DMS114 treated with DMSO at 0.1 percent for 48 hours (cell line): ENCODE measurements at regions not wholly inside any gene's neighbourhood (a gene's known extent, or its start where the extent isn't known, plus 50 kb on each side); places are given as distances from the start of the nearest gene placed in this dataset.
"Not testable (repeated sequence)": the region's sequence is repeated elsewhere in the genome, so short reads cannot be mapped to it uniquely, and the experiment has no call there.

Source experiments
- DNase-seq: peaks from one replicate; lab custom pipeline; 2025; ENCODE audit not compliant: unreplicated experiment; lab: John Stamatoyannopoulos, UW

DNA sequence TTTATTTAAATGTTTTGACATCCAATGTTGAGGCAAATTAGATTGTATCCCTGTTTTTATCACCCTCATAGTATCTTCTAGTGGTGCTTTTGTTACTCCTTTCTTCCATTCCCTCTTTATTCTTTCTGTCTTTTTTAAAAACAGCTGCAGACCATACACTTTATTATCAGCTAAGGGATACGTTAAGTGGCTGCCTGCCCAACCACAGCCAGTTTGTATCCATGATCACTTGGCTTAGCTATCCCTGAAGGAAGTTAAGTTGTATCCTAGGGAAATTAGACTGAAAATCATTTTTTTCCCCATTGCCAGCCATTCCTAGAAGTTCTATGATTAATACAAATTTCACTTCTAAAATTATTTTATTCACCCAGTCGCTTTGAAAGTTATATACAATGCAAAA is 1032.7 kb downstream of the NR2F1-AS1 start:
- DNase-seq = no peak

DNA sequence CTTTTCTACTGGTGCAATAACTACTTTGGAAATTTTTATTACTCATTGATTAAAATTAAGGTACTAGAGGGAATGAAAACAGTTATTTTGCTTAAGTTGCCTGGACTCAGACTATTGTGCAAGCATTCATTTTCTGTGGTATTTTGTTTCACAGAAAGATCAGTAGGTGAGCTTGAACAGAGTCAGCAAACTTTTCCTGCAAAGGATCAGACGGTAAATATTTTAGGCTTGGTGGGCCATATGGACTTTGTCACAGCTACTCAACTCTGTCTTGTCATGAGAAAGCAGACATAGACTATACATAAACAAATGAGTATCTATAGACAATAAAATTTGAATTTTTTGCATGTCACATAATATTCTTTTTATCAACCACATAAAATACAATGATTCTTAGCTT is 1036.4 kb downstream of the NR2F1-AS1 start:
- no peak for DNase-seq

DNA sequence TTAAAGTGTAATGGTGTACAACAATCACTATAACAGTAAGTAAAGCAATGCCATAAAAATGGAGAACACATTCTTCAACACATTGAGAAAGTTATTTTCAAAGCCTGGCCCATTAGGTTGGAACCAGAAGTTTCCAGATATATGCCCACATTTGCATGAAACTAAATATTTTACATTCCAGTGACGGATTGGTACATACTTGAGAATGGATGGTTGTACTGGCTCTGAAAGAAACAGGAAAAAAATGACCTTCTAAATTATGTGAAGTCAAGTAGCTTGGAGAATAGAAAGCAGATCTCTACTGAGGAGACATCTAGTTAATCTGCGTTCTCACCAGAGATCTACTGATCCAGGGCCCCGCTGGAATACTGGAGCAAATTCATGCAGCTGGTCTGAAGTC is 1037.0 kb downstream of the NR2F1-AS1 start:
- no peak for DNase-seq

DNA sequence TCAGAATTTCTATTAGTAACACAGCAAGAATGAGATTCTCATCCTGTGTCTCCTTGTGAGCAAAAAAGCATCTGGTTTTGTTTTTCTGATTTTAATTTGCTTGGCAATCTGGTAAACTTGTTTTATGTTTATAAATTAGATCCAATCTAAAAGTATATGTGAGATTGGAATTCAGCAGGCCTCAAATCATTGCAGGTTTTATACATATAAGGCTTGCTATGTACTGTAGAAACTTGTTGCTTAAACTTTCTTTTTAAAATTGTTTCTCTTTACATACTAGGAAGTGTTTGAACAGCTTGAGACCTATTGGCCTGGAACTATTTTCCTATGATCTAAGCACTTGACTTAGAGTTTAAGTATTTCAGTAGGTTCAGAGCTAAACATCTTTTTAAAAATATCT is 1037.8 kb downstream of the NR2F1-AS1 start:
- DNase-seq = no peak

DNA sequence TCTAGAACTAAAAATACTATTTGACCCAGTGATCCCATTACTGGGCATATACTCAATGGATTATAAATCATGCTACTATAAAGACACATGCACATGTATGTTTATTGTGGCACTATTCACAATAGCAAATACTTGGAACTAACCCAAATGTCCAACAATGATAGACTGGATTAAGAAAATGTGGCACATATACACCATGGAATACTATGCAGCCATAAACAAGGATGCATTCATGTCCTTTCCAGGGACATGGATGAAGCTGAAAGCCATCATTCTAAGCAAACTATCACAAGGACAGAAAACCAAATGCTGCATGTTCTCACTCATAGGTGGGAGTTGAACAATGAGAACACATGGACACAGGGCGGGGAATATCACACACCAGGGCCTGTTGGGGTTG is 1039.0 kb downstream of the NR2F1-AS1 start:
- not testable (repeated sequence) for DNase-seq

DNA sequence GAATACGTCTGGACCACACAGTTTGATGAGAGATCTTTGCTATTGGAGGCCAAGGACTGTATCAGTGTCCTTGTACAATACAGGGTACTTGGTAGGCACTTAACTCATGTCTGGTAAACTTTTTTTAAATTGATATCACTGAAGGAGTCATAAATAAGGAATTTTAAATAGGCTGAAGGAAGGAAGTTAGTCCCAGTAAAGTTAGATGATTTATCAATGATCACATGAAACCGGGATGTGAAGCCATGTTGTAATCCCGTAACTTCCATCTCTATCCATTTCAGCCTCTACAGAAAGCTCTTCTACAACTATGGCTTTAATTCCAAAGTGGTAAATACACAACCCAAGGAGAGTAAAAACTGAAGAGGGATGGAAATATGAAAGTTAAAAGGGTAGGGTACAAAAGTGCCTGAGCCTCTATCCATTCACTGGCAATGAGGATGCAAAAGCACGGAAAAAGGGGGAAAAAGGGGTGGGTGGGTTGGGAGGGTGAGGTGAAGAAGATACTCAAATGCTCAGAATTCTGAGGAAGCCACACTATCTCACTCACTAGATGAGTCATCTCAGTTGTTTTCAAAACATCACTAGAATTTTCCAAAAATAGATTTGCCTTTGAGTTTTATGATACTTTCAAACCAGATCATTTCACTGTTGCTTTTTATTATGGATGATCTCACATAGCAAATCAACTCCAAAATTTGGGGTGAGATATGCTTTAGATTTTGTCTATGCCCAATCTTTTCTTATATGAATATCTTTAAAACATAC is 1053.5 kb downstream of the NR2F1-AS1 start:
- no peak for DNase-seq

DNA sequence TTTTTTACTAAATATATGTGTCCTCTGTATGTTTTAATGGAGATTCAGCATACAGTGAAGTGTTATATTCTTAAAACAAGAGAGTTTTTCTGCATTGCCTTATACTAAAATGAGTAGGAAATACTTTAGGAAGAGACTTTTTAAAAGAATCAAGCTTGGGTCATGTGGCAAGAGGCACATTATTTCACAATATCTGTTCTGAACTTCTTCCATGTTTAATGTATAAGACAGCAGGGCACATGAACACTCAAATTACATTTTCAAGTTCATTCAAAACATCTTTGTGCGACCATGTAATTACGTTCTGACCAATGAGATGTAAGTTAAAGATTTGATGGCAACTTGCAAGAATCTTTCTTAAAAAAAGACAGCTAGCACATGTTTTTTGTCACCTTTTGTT is 1055.9 kb downstream of the NR2F1-AS1 start:
- no peak for DNase-seq

DNA sequence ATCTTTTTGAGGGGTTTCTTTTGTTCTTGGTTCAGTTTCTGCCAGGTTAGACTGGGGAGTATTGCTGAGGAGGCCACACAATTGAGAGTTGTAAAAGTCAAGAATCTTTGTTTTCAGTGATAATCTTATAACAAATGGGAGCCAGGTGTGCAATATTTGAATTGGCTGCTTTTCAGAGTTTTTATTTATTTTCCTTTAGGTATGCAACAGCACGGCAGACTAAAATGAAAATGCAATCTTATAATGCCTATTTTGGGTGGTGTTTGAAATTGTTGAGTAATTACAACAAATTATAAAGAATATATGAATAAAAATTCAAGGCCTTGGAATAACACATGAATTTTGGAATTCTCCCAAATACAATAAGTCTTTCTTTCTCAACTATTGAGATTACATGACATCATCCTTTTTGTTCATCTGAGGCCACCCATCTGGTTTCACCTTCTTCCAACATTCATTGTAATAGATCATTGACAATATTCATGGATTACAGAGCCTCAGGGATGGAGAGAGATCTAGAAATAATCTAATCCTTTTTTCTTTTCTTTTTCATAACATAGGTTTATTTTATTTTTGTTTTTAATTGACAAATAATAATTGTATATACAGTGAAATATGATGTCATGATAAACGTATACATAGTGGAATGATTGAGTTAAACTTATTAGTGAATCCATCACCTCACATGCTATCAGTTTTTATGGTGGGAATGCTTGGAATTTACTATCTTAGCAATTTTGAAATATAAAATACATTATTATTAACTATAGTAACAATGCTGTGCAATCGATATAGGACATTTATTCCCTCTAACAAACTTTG is 1061.0 kb downstream of the NR2F1-AS1 start:
- no peak for DNase-seq

DNA sequence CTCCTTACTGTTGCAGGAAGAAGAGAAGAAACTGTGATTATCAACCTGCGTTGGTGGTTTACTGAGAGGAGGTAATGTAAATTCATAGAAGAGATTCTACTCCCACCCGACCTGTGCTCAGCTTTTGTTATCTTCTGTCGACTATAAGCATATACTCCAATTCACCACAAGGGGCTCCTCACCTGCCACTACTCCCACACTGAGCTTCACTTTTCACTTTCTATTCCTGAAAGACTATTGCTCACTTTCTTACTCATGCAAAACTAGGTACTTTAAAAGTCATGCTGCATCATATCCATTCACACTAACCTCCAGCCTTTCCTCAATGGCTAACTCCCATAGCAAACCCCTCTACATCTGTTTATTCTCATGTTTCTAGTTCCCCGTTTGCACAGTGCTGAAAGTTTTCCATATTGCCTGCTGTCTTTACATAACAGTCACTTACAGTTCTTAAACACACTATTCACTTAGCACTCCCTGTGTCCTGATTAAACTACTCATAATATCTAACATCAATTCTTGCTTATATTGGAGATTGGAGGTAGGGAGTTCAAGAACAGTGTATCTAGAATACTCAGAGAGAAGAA is 1062.6 kb downstream of the NR2F1-AS1 start:
- DNase-seq = peak; percentile 18

DNA sequence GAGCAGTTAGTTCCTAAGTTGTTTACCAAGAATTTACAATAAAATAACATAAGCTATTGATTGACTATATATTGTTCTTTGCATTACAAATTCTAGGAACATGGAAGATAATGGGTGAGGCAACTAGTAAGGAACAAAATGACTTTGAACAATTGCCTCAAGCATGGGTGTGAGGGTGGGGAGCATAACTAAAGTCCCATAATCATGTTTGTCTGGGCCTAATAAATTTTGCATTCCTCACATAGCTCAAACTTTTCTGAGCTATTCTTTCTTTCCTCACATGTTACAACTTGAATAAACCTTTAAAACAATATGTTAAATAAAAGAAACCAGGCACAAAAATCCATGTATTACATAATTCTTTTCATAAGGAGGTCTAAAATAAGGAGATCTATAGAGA is 1066.1 kb downstream of the NR2F1-AS1 start:
- DNase-seq = no peak

- DNase-seq = no peak
These were observed 1068.0 kb downstream of the NR2F1-AS1 start for GRCh38 chr5:92513067-92513466.

- no peak for DNase-seq
These were observed 1072.7 kb downstream of the NR2F1-AS1 start for GRCh38 chr5:92508271-92508670.

DNA sequence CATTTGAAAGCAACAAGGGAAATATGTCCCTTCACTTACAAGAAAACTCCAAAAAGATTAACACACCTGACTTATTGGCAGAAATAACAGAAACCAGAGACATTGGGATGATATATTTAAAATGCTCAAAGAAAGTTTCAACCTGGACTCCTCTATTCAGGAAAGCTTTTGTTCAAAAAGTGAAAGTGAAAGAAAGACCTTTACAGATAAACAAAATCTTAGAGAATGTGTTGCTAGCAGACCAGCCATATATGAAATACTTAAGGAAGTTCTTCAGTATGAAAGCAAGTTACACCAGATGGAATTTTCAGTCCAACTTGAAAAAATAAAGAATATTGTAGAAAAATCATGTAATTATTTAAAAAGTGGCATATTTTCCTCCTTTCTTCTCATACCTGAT is 1075.1 kb downstream of the NR2F1-AS1 start:
- no peak for DNase-seq

GRCh38 chr5:92505145-92505544 is 1075.9 kb downstream of the NR2F1-AS1 start:
- no peak for DNase-seq

DNA sequence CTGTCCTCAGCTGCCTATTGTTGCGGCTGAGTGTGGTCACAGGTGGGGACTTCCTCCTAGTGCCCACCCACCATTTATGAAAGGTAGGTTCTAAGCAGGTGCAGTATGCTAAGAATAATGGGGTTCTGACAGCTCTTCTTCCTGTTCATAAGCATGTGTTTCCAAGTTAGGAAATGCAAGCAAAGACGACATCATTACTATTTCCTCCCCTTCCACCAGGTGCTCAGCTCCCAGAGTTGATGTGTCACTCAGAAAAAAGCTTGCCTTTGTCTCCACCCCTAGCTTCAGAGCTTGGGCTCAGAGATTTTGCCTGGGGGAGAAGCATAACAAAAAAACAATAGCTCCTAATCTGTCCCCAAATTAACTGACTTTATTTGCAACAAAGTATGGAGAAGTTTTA is 1076.7 kb downstream of the NR2F1-AS1 start:
- DNase-seq = no peak

GRCh38 chr5:92500752-92501151 is 1080.3 kb downstream of the NR2F1-AS1 start:
- DNase-seq = no peak

- no peak for DNase-seq
These were observed 1084.5 kb downstream of the NR2F1-AS1 start for GRCh38 chr5:92496545-92496944.

DNA sequence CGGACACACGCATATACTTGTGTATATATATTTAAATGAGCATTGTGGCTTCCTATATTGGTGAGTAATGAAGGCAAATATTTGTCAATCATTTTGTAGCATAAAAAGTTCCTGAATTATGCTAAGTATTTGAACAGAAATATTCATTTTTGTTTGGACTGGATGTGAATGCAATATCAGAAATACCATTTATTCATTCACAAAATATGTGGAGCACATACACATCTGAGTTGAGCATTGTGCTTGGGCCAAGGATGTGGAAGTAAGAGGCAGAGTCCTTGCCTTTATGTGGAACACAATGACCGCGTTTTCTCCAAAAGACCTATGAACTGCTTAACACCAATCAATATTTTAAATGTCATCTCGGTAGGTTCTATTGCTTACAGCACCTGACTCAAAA is 1086.5 kb downstream of the NR2F1-AS1 start:
- no peak for DNase-seq

DNA sequence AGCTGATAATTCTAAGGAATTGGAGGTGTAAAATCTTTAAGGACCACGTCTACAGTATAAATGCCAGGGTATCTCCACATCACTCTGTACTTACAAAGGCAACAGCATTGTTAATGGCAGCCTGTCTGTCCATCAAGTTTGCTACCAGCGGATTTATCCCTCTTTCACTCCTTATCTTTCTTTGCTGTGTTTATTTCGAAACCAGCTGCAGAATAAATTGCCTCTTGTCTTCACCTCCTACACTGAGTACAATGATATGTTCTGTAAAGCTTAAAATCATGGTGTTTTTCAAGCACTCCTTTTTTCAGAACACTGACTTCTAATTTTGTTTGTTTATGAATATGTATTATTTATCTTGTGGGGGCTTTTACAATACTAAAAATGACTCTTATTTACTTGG is 1088.1 kb downstream of the NR2F1-AS1 start:
- no peak for DNase-seq

GRCh38 chr5:92484484-92484883 is 1096.5 kb downstream of the NR2F1-AS1 start:
- no peak for DNase-seq

- no peak for DNase-seq
These were observed 1090.0 kb upstream of the ARRDC3 start for GRCh38 chr5:92472981-92473566.

GRCh38 chr5:92471861-92472260 is 1088.7 kb upstream of the ARRDC3 start:
- DNase-seq = no peak
